ENCODE measurements at regions not wholly inside any gene's neighbourhood (a gene's known extent, or its start where the extent isn't known, plus 50 kb on each side); places are given as distances from the start of the nearest gene placed in this dataset.

DNA sequence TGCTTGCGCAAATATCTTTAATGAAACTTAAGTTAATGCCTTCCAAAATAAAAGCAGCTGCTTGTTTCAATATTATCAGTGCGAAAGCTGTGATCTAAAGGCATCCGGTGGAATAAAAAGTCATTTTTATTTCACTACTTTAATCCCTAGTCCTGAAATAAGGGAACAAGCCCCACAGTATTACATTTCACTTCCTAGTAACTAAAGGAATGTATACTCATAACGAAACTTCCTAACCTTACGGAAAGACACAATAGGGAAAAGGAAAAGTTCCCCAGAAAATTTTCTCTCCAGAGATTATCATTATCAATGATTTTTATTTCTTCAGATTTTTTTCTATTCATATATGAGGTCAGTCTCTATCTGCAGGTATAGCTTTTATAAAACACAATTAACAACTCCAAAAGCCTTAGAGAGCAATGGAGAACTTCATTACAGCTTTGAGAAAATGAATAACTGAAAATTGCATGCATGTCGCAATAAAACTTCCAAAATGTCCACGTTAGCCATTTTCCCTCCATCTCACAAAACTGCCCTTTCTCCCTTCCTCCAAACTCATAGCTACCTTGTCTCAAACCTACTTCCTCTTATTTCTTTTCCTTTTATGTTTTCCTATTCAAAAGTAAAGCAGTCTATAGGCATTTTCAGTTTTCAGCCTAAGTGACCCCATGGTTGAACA is 154.3 kb upstream of the MED13 start:
- TF ChIP-seq POLR2AphosphoS5 (IDR thresholded peaks at IDR 0.05; ENCODE audit: borderline replicate concordance, low read depth, low read length) (no peak), EZH2 (IDR thresholded peaks at IDR 0.05) (no peak)

All from SK-N-MC (cell line).